Endothelial cell of umbilical vein (primary cell): ENCODE measurements at regions not wholly inside any gene's neighbourhood (a gene's known extent, or its start where the extent isn't known, plus 50 kb on each side); places are given as distances from the start of the nearest gene placed in this dataset.

ENCODE experiments used
- BruUV-seq: library from RNA; stranded (reverse); fragments of 400-500 nt; replicated peaks from 2 replicates; lab custom pipeline; 2021; lab: Mats Ljungman, UMichigan
- CTCF ChIA-PET: fragments of 300-600, 350-600 bp; sonication (Branson Sonifier 250); formaldehyde crosslinking; loops from one replicate; lab custom pipeline; 2021; ENCODE audit warnings: antibody characterized with exemption, inconsistent platforms; lab: Charles Lee
- POLR2A ChIA-PET: fragments of 300-600, 350-600 bp; sonication (Branson Sonifier 250); formaldehyde crosslinking; loops from one replicate; lab custom pipeline; 2021; ENCODE audit warnings: antibody characterized with exemption, inconsistent platforms; lab: Charles Lee
- DNase-seq: peaks from one replicate; pipeline ENCODE4 v3.0.0-alpha.2; 2011; ENCODE audit warnings: low read depth, low spot score
- FAIRE-seq: peaks from 2 replicates; lab custom pipeline; 2011; peaks lifted over from hg19 to GRCh38; lab: Jason Lieb, UNC
- H2AFZ ChIP-seq: 2 replicates; pipeline ENCODE4 v1.6.0; 2012; ENCODE audit warnings: low read depth, low read length, control low read depth, inconsistent platforms
- H3K27ac ChIP-seq: 2 replicates; pipeline ENCODE4 v1.5.1; 2011; ENCODE audit warnings: low read depth, mild to moderate bottlenecking, control low read depth, low read length, moderate library complexity; ENCODE audit not compliant: insufficient read depth
- H3K27me3 ChIP-seq, 2 experiments: 2 replicates each; pipeline versions ENCODE4 v1.6.0 to v1.6.1; 2011; ENCODE audit warnings: low read length in 2 of 2, mixed read lengths in 1 of 2; ENCODE audit not compliant: control insufficient read depth in 2 of 2, insufficient read depth in 2 of 2
- H3K36me3 ChIP-seq, 2 experiments: 2 replicates in 1 of 2; 3 replicates in 1 of 2; pipeline ENCODE4 v1.5.1; 2011; ENCODE audit warnings: low read length in 2 of 2, mild to moderate bottlenecking in 1 of 2, moderate library complexity in 1 of 2; ENCODE audit not compliant: control insufficient read depth in 2 of 2, insufficient read depth in 2 of 2; ENCODE audit errors: extremely low read depth in 1 of 2
- H3K4me1 ChIP-seq: 3 replicates; pipeline ENCODE4 v1.5.1; 2011; ENCODE audit warnings: mild to moderate bottlenecking, low read length; ENCODE audit not compliant: control insufficient read depth, insufficient read depth; ENCODE audit errors: extremely low read depth
- H3K4me2 ChIP-seq: 2 replicates; pipeline ENCODE4 v1.6.1; 2011; ENCODE audit warnings: low read length, control low read depth, mixed read lengths; ENCODE audit not compliant: insufficient read depth
- H3K4me3 ChIP-seq, 3 experiments: fragments of 200-600 bp in 1 of 3; sonication (generic), shearing (Covaris generic) in 1 of 3; replicated peaks in 1 of 3; 2 replicates each; pipeline ENCODE4 v1.5.1; 2011 to 2016; ENCODE audit warnings: control low read depth in 3 of 3, low read length in 3 of 3, mild to moderate bottlenecking in 2 of 3, inconsistent platforms in 1 of 3, low read depth in 1 of 3, moderate library complexity in 1 of 3; ENCODE audit not compliant: insufficient read depth in 1 of 3
- H3K79me2 ChIP-seq: 2 replicates; pipeline ENCODE4 v1.6.0; 2012; ENCODE audit warnings: low read length, inconsistent platforms; ENCODE audit not compliant: control insufficient read depth, insufficient read depth
- H3K9ac ChIP-seq: replicated peaks from 2 replicates; pipeline ENCODE3; 2011; ENCODE audit warnings: low read length, control low read depth; ENCODE audit not compliant: insufficient read depth; ENCODE audit errors: extremely low read depth
- H3K9me1 ChIP-seq: replicated peaks from 3 replicates; pipeline ENCODE4 v1.6.0; 2011; ENCODE audit warnings: mild to moderate bottlenecking, low read length; ENCODE audit not compliant: control insufficient read depth, insufficient read depth; ENCODE audit errors: extremely low read depth
- H3K9me3 ChIP-seq: replicated peaks from 2 replicates; pipeline ENCODE4 v1.5.1; 2012; ENCODE audit warnings: low read length, inconsistent platforms; ENCODE audit not compliant: control insufficient read depth, insufficient read depth
- H4K20me1 ChIP-seq: replicated peaks from 2 replicates; pipeline ENCODE3; 2011; ENCODE audit warnings: mild to moderate bottlenecking, low read length; ENCODE audit not compliant: control insufficient read depth, insufficient read depth; ENCODE audit errors: extremely low read depth
- CTCF ChIP-seq, 2 donors: IDR thresholded peaks; 1 replicate in 1 of 2; 2 replicates in 1 of 2; pipeline ENCODE4 v1.5.1; 2011; ENCODE audit warnings: low read length in 2 of 2, mild to moderate bottlenecking in 2 of 2, moderate library complexity in 2 of 2, control low read depth in 1 of 2, inconsistent platforms in 1 of 2, low read depth in 1 of 2; ENCODE audit not compliant: insufficient read depth in 1 of 2; ENCODE audit errors: extremely low read depth in 1 of 2
- EZH2 ChIP-seq: IDR thresholded peaks from 2 replicates; pipeline ENCODE4 v1.6.1; 2012; ENCODE audit warnings: borderline replicate concordance, low read depth, mild to moderate bottlenecking, moderate library complexity, low read length, inconsistent platforms; ENCODE audit not compliant: severe bottlenecking
- FOS ChIP-seq: IDR thresholded peaks from 2 replicates; pipeline ENCODE4 v1.6.1; 2011; ENCODE audit warnings: mild to moderate bottlenecking, low read length, moderate library complexity, borderline replicate concordance; ENCODE audit not compliant: insufficient read depth
- GATA2 ChIP-seq: IDR thresholded peaks from 2 replicates; pipeline ENCODE4 v1.7.0; 2011; ENCODE audit warnings: low read depth, mild to moderate bottlenecking, moderate library complexity, mixed read lengths, low read length; ENCODE audit not compliant: insufficient read length, insufficient read depth
- JUN ChIP-seq: IDR thresholded peaks from 2 replicates; pipeline ENCODE4 v1.6.1; 2011; ENCODE audit warnings: borderline replicate concordance, low read depth; ENCODE audit not compliant: insufficient read length, insufficient read depth
- MYC ChIP-seq: IDR thresholded peaks from one replicate; pipeline ENCODE4 v1.6.1; 2011; ENCODE audit warnings: mild to moderate bottlenecking, low read depth, low read length
- POLR2A ChIP-seq: IDR thresholded peaks from 2 replicates; pipeline ENCODE4 v1.6.1; 2012; ENCODE audit warnings: low read depth, mild to moderate bottlenecking, control low read depth, low read length
- POLR2AphosphoS5 ChIP-seq: IDR thresholded peaks from 2 replicates; pipeline ENCODE4 v1.6.1; 2012; ENCODE audit warnings: low read depth, mild to moderate bottlenecking, control low read depth, low read length, moderate library complexity; ENCODE audit not compliant: insufficient read depth
- dilution Hi-C: fragments of 300-500 bp; cut with MboI; formaldehyde crosslinking; loops from one replicate; pipeline ENCODE4 v1.15.0; 2019; ENCODE audit warnings: low sequenced_read_pairs; ENCODE audit not compliant: extremely low pct_ligation_motif_present
- intact Hi-C: fragments of 100-400 bp; cut with micrococcal nuclease; formaldehyde crosslinking; loops from one replicate; pipeline ENCODE4 v1.10.0; 2022
- TF ChIP-seq, protein P1 (sequence below): IDR thresholded peaks from 2 replicates; pipeline ENCODE4 v1.6.1; 2011; ENCODE audit not compliant: insufficient read depth, insufficient read length

DNA sequence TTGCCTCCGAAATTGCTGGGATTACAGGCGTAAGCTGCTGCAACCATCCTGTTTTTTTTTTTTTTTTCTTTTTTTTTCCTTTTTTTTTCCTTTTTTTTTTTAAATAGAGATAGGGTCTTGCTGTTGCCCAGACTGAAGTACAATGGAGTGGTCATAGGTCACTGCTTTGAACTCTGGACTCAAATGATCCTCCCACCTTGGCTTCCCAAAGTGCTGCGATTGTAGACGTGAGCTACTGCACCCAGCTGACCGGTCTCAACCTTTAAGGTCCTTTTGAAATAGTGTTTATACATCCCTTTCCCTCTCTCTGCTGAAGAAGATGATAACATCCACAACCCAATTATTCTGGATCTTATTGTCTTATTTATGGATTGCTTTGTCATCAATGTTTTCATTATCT lies 548.7 kb downstream of the GBA3 start:
- FAIRE-seq: no peak
- Histone ChIP-seq H3K9me3 (peaks cover 2% of the 10 kb centered on the region), H3K4me2 (no peak overlapping the region), H4K20me1 (no peaks in the 10 kb centered on the region), H2AFZ (no peak overlapping the region), H3K36me3 (no peaks in the 10 kb centered on the region), H3K79me2 (no peaks in the 10 kb centered on the region), H3K9ac (no peak overlapping the region), H3K4me3 (no peak overlapping the region), H3K27me3 (no peaks in the 10 kb centered on the region), H3K4me1 (no peaks in the 10 kb centered on the region), H3K9me1 (no peaks in the 10 kb centered on the region), H3K27ac (no peak overlapping the region)
- ChIA-PET POLR2A (no interaction called here), CTCF (no interaction called here)
- intact Hi-C loops: no loop called here
- BruUV-seq: no TSS peak
- no peak for DNase-seq
- dilution Hi-C loops: no loop called here
- TF ChIP-seq FOS (no peak), EZH2 (no peak), CTCF (IDR thresholded peaks at IDR 0.05; ENCODE audit: extremely low read depth in 1 of 2, insufficient read depth in 1 of 2, low read depth in 1 of 2, low read length in 2 of 2) (no peak), MYC (no peak), POLR2A (no peak), JUN (no peak), POLR2AphosphoS5 (no peak), GATA2 (no peak)
- TF ChIP-seq, protein P1, sequence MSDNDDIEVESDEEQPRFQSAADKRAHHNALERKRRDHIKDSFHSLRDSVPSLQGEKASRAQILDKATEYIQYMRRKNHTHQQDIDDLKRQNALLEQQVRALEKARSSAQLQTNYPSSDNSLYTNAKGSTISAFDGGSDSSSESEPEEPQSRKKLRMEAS: no peak
